Common myeloid progenitor, CD34-positive (primary cell): ENCODE measurements at regions not wholly inside any gene's neighbourhood (a gene's known extent, or its start where the extent isn't known, plus 50 kb on each side); places are given as distances from the start of the nearest gene placed in this dataset.
A peak's percentile ranks its signal among the peaks of the same experiment; 100 is the strongest.

ENCODE experiments used
- CTCF ChIA-PET: fragments of 350-600 bp; sonication (Branson Sonifier 250); formaldehyde crosslinking; loops from one replicate; lab custom pipeline; 2021; ENCODE audit warnings: antibody characterized with exemption; lab: Charles Lee
- POLR2A ChIA-PET: fragments of 350-600 bp; sonication (Branson Sonifier 250); formaldehyde crosslinking; loops from one replicate; lab custom pipeline; 2021; ENCODE audit warnings: antibody characterized with exemption; lab: Charles Lee
- DNase-seq, 3 donors: peaks; one replicate each; pipeline versions ENCODE4 v3.0.0 to v3.0.0-alpha.2; 2013
- H3K27ac ChIP-seq, 2 experiments: 1 replicate in 1 of 2; 2 replicates in 1 of 2; pipeline ENCODE4 v1.7.0; 2013; ENCODE audit warnings: inconsistent platforms in 2 of 2, low read length in 2 of 2, mild to moderate bottlenecking in 2 of 2, low read depth in 1 of 2, moderate library complexity in 1 of 2; ENCODE audit not compliant: severe bottlenecking in 2 of 2, insufficient read depth in 1 of 2, poor library complexity in 1 of 2
- H3K27me3 ChIP-seq, 5 experiments: replicated peaks in 2 of 5; 1 replicate in 3 of 5; 2 replicates in 2 of 5; pipeline versions ENCODE4 v1.6.1 to v1.7.0; 2013; ENCODE audit warnings: low read length in 4 of 5, mild to moderate bottlenecking in 2 of 5, moderate library complexity in 2 of 5, inconsistent platforms in 1 of 5; ENCODE audit not compliant: insufficient read depth in 5 of 5, control insufficient read depth in 4 of 5
- H3K36me3 ChIP-seq, 4 experiments: 1 replicate in 2 of 4; 2 replicates in 2 of 4; pipeline versions ENCODE4 v1.6.1 to v1.7.0; 2013; ENCODE audit warnings: low read length in 3 of 4, control low read depth in 1 of 4, mild to moderate bottlenecking in 1 of 4; ENCODE audit not compliant: control insufficient read depth in 4 of 4, insufficient read depth in 4 of 4
- H3K4me1 ChIP-seq, 4 experiments: 1 replicate in 3 of 4; 2 replicates in 1 of 4; pipeline versions ENCODE4 v1.6.1 to v1.7.1; 2013; ENCODE audit warnings: low read length in 3 of 4, mild to moderate bottlenecking in 3 of 4, control low read depth in 1 of 4, inconsistent platforms in 1 of 4, moderate library complexity in 1 of 4; ENCODE audit not compliant: control insufficient read depth in 4 of 4, insufficient read depth in 4 of 4; ENCODE audit errors: control extremely low read depth in 1 of 4
- H3K4me3 ChIP-seq, 7 experiments: 1 replicate in 4 of 7; 2 replicates in 3 of 7; pipeline versions ENCODE4 v1.5.1 to v1.7.0; 2013; ENCODE audit warnings: mild to moderate bottlenecking in 7 of 7, low read length in 6 of 7, moderate library complexity in 6 of 7, inconsistent platforms in 2 of 7, low read depth in 2 of 7, control low read depth in 1 of 7; ENCODE audit not compliant: insufficient read depth in 4 of 7, control insufficient read depth in 1 of 7; ENCODE audit errors: extremely low read depth in 1 of 7
- H3K9me3 ChIP-seq, 5 experiments: 1 replicate in 4 of 5; 2 replicates in 1 of 5; pipeline versions ENCODE4 v1.6.1 to v1.7.1; 2013; ENCODE audit warnings: low read length in 4 of 5, mild to moderate bottlenecking in 2 of 5, inconsistent platforms in 1 of 5, low read depth in 1 of 5, moderate library complexity in 1 of 5; ENCODE audit not compliant: control insufficient read depth in 4 of 5, insufficient read depth in 2 of 5; ENCODE audit errors: control extremely low read depth in 1 of 5
- WGBS: methylation state at CpG from one replicate; pipeline ENCODE4 v1.1.5; 2013; ENCODE audit not compliant: insufficient coverage; 5-methylcytosine and 5-hydroxymethylcytosine counted together

GRCh38 chr15:66921319-66921915 lies 144.0 kb upstream of the SMAD3 start:
- POLR2A ChIA-PET: interaction anchor here (0.6 kb wide), 1 partner anchor 638 kb away, joined by 3 read pairs; no protein-coding TSS in a partner anchor
- peak; percentile 40 to 89 (median 83) for DNase-seq
- H3K36me3 ChIP-seq: no peaks in the 10 kb centered on the region

GRCh38 chr15:66922608-66923007 lies 142.8 kb upstream of the SMAD3 start:
- 65% methylated on average over 3 of the region's 3 CpGs for WGBS
- no peaks in the 10 kb centered on the region for H3K36me3 ChIP-seq
- no peaks in the 10 kb centered on the region for H3K27me3 ChIP-seq
- CTCF ChIA-PET: interaction anchor here (0.6 to 2.2 kb wide), 8 partner anchors 9 to 383 kb away, joined by 3 to 13 read pairs (median 4); no protein-coding TSS in a partner anchor
- no peak overlapping the region for H3K27ac ChIP-seq
- POLR2A ChIA-PET: no interaction called here
- DNase-seq: no peak
- H3K4me3 ChIP-seq: no peak overlapping the region
- peaks cover 0 to 25% (median 10%) of the 10 kb centered on the region in 5 experiments for H3K9me3 ChIP-seq
- H3K4me1 ChIP-seq: peaks cover 0 to 25% (median 11%) of the 10 kb centered on the region in 4 experiments

More at GRCh38 chr15:66921319-66921915, 144.0 kb upstream of the SMAD3 start:
- CTCF ChIA-PET: interaction anchor here (1.2 to 1.8 kb wide), 6 partner anchors 10 to 70 kb away, joined by 3 to 13 read pairs (median 4); no protein-coding TSS in a partner anchor
- Histone ChIP-seq H3K4me3 (no peak overlapping the region), H3K27me3 (no peaks in the 10 kb centered on the region), H3K27ac (no peak overlapping the region), H3K9me3 (peaks cover 0 to 25% (median 13%) of the 10 kb centered on the region in 5 experiments), H3K4me1 (peaks cover 0 to 25% (median 11%) of the 10 kb centered on the region in 4 experiments)
- WGBS: 8% methylated on average over 6 of the region's 6 CpGs

- CTCF ChIA-PET: interaction anchor here (1.2 to 2.2 kb wide), 2 partner anchors 18 to 27 kb away, joined by 5 to 6 read pairs; no protein-coding TSS in a partner anchor
- H3K9me3 ChIP-seq: peaks cover 0 to 19% (median 10%) of the 10 kb centered on the region in 5 experiments
- no peak overlapping the region for H3K4me3 ChIP-seq
- peak in 2 of 3 donors; percentile 49 to 55 for DNase-seq
- H3K27ac ChIP-seq: no peak overlapping the region
- H3K4me1 ChIP-seq: peaks cover 0 to 25% (median 11%) of the 10 kb centered on the region in 4 experiments
- POLR2A ChIA-PET: no interaction called here
- H3K27me3 ChIP-seq: no peaks in the 10 kb centered on the region
- H3K36me3 ChIP-seq: no peaks in the 10 kb centered on the region
- 37% methylated on average over 7 of the region's 7 CpGs for WGBS
Observed at GRCh38 chr15:66923438-66923881, 141.9 kb upstream of the SMAD3 start.

GRCh38 chr15:66924889-66925288 lies 140.5 kb upstream of the SMAD3 start:
- WGBS: 100% methylated on average over 2 of the region's 3 CpGs
- Histone ChIP-seq H3K4me3 (no peak overlapping the region), H3K27me3 (no peaks in the 10 kb centered on the region), H3K9me3 (peaks cover 0 to 18% (median 10%) of the 10 kb centered on the region in 5 experiments), H3K27ac (no peak overlapping the region), H3K4me1 (peaks cover 0 to 25% (median 11%) of the 10 kb centered on the region in 4 experiments), H3K36me3 (no peaks in the 10 kb centered on the region)
- CTCF ChIA-PET: interaction anchor here (1.0 to 1.7 kb wide), 2 partner anchors 9 to 13 kb away, joined by 3 to 4 read pairs; no protein-coding TSS in a partner anchor
- DNase-seq: no peak
- POLR2A ChIA-PET: no interaction called here

- no peaks in the 10 kb centered on the region for H3K27me3 ChIP-seq
- ChIA-PET CTCF (interaction anchor here (1.1 to 1.7 kb wide), 2 partner anchors 14 to 23 kb away, joined by 3 to 4 read pairs; no protein-coding TSS in a partner anchor), POLR2A (no interaction called here)
- no peak for DNase-seq
- H3K27ac ChIP-seq: no peak overlapping the region
- H3K4me1 ChIP-seq: peaks cover 0 to 23% (median 9%) of the 10 kb centered on the region in 4 experiments
- WGBS: 100% methylated on average over 2 of the region's 4 CpGs
- no peak overlapping the region for H3K4me3 ChIP-seq
- peaks cover 0 to 18% (median 10%) of the 10 kb centered on the region in 5 experiments for H3K9me3 ChIP-seq
- no peaks in the 10 kb centered on the region for H3K36me3 ChIP-seq
Observed at GRCh38 chr15:66925721-66926120, 139.7 kb upstream of the SMAD3 start.

GRCh38 chr15:66927201-66928077 lies 138.0 kb upstream of the SMAD3 start:
- ChIA-PET CTCF (no interaction called here), POLR2A (no interaction called here)
- peaks cover 0 to 16% (median 8%) of the 10 kb centered on the region in 5 experiments for H3K9me3 ChIP-seq
- H3K27ac ChIP-seq: no peak overlapping the region
- peaks cover 0 to 5% (median 0%) of the 10 kb centered on the region in 4 experiments for H3K4me1 ChIP-seq
- H3K4me3 ChIP-seq: no peak overlapping the region
- no peak for DNase-seq
- H3K36me3 ChIP-seq: no peaks in the 10 kb centered on the region
- no peaks in the 10 kb centered on the region for H3K27me3 ChIP-seq
- no CpG with 5 or more reads among the region's 4 CpGs for WGBS
